Loucy (cell line): ENCODE measurements at regions not wholly inside any gene's neighbourhood (a gene's known extent, or its start where the extent isn't known, plus 50 kb on each side); places are given as distances from the start of the nearest gene placed in this dataset.

ENCODE experiments used
- CTCF ChIP-seq: fragments of 200-600 bp; sonication (generic); conservative IDR thresholded peaks from 2 replicates; pipeline ENCODE4 v1.5.1; 2014; ENCODE audit warnings: mild to moderate bottlenecking, antibody characterized with exemption, low read length
- EZH2phosphoT487 ChIP-seq: fragments of 200-600 bp; IDR thresholded peaks from 2 replicates; pipeline ENCODE4 v1.6.1; 2018; ENCODE audit warnings: antibody characterized with exemption, mild to moderate bottlenecking, moderate library complexity, borderline replicate concordance

GRCh38 chr6:148274809-148275208 is 67.8 kb upstream of the SASH1 start:
- TF ChIP-seq CTCF (0 out of 2 replicates have a peak, but pooled peaks have one; percentile 13), EZH2phosphoT487 (no peak)
